Lung microvascular endothelial cell (primary cell): ENCODE measurements at regions not wholly inside any gene's neighbourhood (a gene's known extent, or its start where the extent isn't known, plus 50 kb on each side); places are given as distances from the start of the nearest gene placed in this dataset.
A peak's percentile ranks its signal among the peaks of the same experiment; 100 is the strongest.
"Not testable (repeated sequence)": the region's sequence is repeated elsewhere in the genome, so short reads cannot be mapped to it uniquely, and the experiment has no call there.

Experiments used
- DNase-seq, 2 donors: peaks; one replicate each; pipeline versions ENCODE4 v3.0.0 to v3.0.0-alpha.2; 2010; ENCODE audit warnings: low read depth in 2 of 2

- DNase-seq: no peak
These were observed 94.7 kb upstream of the LOC128125822 start for GRCh38 chr6:63477422-63478040.

- no peak for DNase-seq
These were observed 93.5 kb upstream of the LOC128125822 start for GRCh38 chr6:63478734-63479133.

GRCh38 chr6:63486196-63486595 lies 86.1 kb upstream of the LOC128125822 start:
- DNase-seq: no peak

- no peak for DNase-seq
These were observed 85.0 kb upstream of the LOC128125822 start for GRCh38 chr6:63487103-63487813.

GRCh38 chr6:63491119-63491518 lies 81.2 kb upstream of the LOC128125822 start:
- no peak for DNase-seq

GRCh38 chr6:63492476-63492875 lies 79.8 kb upstream of the LOC128125822 start:
- DNase-seq: no peak

GRCh38 chr6:63493557-63493956 lies 78.7 kb upstream of the LOC128125822 start:
- no peak for DNase-seq

- no peak for DNase-seq
These were observed 75.9 kb upstream of the LOC128125822 start for GRCh38 chr6:63496361-63496804.

GRCh38 chr6:63502156-63502555 lies 70.1 kb upstream of the LOC128125822 start:
- no peak for DNase-seq

GRCh38 chr6:63503199-63503598 lies 69.1 kb upstream of the LOC128125822 start:
- no peak for DNase-seq

- no peak for DNase-seq
These were observed 67.4 kb upstream of the LOC128125822 start for GRCh38 chr6:63504777-63505384.

- peak in 1 of 2 donors; percentile 27 for DNase-seq
These were observed 65.2 kb upstream of the LOC128125822 start for GRCh38 chr6:63507096-63507495.

- peak in 1 of 2 donors; percentile 75 for DNase-seq
These were observed 62.5 kb upstream of the LOC128125822 start for GRCh38 chr6:63509652-63510352.

GRCh38 chr6:63510353-63510686 lies 62.0 kb upstream of the LOC128125822 start:
- DNase-seq: no peak

- no peak for DNase-seq
These were observed 61.4 kb upstream of the LOC128125822 start for GRCh38 chr6:63510849-63511248.

- DNase-seq: no peak
These were observed 57.6 kb upstream of the LOC128125822 start for GRCh38 chr6:63514488-63515173.

- DNase-seq: not testable (repeated sequence)
These were observed 57.1 kb upstream of the LOC128125822 start for GRCh38 chr6:63515227-63515626.

GRCh38 chr6:63516186-63516944 lies 55.9 kb upstream of the LOC128125822 start:
- DNase-seq: peak in 1 of 2 donors; percentile 75

- DNase-seq: no peak
These were observed 55.1 kb upstream of the LOC128125822 start for GRCh38 chr6:63517221-63517620.

- no peak for DNase-seq
These were observed 50.6 kb upstream of the LOC128125822 start for GRCh38 chr6:63521475-63522210.
